NCI-H1694 treated with DMSO at 0.1 percent for 48 hours (cell line): ENCODE measurements at regions not wholly inside any gene's neighbourhood (a gene's known extent, or its start where the extent isn't known, plus 50 kb on each side); places are given as distances from the start of the nearest gene placed in this dataset.
"Not testable (repeated sequence)": the region's sequence is repeated elsewhere in the genome, so short reads cannot be mapped to it uniquely, and the experiment has no call there.

Source experiments
- DNase-seq: peaks from one replicate; lab custom pipeline; 2025; lab: John Stamatoyannopoulos, UW

DNA sequence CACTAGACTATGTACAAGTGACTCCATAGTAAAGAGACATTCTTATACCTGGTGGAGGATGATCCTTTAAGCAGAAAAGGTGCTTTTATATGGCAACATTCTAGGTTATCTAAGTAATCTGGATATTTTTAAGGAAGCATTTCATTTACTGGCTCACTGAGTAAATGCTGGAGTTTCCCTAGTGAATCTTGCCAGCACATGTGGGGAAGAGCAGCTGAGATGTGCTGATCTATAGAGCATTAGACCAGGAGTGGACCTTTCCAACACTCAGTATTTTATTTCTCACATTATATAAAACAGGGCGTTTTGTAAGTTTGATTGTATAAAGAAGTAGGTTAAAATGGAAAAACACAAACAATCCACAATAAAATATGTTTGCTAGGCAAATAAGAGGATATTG lies 478.5 kb downstream of the ATP23 start:
- DNase-seq, result no peak

DNA sequence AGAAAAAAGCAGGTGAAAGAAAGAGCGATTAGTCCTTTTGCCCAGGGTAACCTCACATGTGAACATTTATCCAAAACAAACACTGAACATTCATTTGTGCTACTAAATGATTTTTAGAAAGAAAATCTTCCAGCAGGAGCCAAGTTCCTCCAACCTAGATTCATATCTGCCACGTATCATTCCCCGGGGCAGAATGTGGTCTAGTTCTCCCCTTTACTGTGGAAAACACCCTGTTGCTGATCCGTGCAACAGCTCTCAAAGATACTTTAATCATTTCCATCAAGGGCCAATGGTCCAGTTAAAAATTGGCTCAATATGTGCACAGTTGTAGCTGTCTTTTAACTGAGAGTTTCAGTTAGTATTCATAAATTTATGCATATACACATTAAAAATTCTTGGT lies 479.1 kb downstream of the ATP23 start:
- no peak for DNase-seq

DNA sequence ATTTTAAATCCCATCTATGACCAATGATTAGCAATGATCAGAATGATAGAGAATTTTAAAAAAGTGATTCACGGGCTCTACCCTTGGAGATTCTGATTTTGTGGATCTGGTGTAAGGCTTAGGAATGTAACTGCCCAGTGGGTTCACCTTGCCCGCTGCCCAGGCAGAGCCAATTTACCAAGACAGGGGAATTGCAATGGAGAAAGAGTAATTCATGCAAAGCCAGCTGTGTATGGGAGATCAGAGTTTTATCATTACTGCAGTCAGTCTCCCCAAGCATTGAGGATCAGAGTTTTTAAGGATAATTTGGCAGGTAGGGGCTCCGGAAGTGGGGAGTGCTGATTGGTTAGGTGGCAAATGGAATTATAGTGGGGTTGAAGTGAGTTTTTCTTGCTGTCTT lies 480.6 kb downstream of the ATP23 start:
- no peak for DNase-seq

GRCh38 chr12:58424735-58425392 lies 483.5 kb downstream of the ATP23 start:
- DNase-seq, result no peak

- no peak for DNase-seq
Measured at GRCh38 chr12:58425481-58426392, 484.4 kb downstream of the ATP23 start.

GRCh38 chr12:58426437-58426836 lies 485.1 kb downstream of the ATP23 start:
- DNase-seq, result not testable (repeated sequence)

DNA sequence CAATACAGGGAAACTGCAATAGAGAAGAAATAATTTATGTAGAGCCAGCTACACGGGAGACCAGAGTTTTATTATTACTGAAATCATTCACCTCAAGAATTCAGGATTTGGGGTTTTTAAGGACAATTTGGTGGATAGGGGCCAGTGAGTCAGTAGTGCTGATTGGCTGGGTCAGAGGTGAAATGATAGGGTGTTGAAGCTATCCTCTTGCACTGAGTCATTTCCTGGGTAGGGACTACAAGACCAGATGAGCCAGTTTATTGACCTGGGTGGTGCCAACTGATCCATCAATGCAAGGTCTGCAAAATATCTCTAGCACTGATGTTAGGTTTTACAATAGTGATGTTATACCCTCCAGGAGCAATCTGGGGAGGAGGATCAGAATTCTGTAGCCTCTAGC lies 486.3 kb downstream of the LRIG3 start:
- DNase-seq, result no peak

DNA sequence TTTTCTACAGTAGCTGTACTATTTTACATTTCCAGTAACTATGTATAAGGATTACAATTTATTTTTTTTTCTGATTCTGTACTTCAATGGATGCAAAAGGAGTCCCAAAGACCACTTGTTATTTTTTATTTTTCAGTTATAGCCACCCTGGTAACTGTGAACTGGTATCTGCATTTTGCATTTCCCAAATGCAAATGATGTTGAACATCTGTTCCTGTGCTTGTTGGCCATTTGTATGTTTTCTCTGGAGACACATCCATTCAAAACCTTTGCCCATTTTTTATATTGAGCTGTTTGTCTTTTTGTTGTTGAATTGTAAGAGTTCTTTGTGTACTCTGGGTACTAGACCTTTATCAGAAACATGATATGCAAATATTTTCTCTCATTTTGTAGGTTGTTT lies 485.6 kb downstream of the LRIG3 start:
- no peak for DNase-seq

- no peak for DNase-seq
Measured at GRCh38 chr12:58435647-58436046, 484.7 kb downstream of the LRIG3 start.

- no peak for DNase-seq
Measured at GRCh38 chr12:58441483-58441882, 478.8 kb downstream of the LRIG3 start.

DNA sequence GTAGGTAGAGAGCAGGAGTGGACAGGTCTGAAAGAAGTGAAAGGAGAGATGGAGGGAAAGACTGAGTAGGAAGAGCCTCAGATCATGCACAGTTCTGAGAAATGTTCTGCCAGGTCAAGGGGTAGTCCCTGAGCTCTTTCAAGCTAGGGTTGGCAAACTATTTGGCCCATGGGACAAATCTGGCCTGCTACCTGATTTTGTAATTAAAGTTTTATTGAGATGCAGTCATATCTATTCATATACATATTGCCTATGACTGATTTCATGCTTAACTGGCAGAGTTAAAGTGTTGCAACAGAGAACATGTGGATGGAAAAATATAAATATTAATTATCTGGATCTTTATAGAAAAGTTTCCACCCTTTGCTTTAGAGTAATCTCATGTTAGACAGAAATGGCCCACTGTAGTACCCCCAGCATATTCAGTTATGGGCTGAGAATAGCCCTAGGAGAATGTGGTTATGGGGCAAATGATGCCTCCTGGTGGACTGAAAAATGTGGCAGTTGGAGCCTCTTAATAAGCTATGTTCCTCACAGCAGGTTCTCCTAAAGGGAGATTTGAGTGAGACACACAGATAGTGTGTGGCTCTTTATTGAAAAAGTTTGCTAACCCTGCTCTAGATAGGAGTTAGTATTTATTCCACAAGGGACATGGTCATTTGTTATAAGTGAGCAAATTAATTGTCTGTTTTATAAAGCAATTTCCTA lies 476.9 kb downstream of the LRIG3 start:
- DNase-seq, result peak; percentile 4

DNA sequence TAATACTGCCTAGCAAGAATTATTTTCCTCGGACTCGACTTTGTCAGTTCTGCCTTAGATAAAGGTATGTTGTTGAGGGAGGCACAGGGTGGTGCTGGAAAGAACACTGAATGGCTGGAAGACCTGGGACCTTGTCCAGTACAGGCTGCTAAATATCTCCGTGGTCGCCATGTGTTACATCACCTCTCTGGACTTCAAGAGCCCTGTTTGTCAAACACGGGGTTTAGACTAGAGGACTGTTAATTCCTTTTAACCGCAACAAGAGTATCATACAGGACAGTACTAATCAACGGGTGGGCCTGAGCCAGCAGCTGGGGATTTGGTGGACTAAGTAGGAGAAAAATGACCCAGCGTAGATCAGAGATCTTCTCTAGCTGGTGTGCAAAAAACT lies 476.3 kb downstream of the LRIG3 start:
- no peak for DNase-seq

DNA sequence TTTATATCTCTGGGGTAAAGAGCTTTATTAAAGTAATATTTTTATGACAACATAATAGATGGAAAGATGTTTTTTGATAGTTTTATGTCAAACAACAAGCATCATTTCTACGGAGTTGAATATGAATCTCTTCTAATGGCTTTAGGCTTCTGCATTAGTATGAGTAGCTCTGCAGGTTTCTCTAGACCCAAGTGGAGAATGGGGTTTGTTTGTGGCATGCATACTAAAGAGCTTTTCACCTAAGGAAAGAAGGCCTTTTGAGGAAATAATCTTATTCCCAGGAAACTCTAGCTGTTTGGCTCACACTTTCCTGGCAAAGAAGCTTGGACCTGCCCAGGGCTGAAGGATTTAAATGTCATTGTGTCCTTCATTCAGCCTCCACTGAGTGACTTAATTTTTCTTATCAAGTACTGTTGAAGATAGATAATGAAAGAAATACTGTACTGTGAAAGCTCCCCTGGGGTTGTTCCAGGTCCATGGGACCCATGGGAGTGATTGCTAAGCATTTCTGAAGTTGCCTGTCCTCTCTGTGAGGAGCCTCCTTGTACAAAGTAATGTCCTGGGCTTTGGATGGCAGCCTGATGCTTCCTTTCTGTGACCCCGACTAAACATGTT lies 469.3 kb downstream of the LRIG3 start:
- no peak for DNase-seq

DNA sequence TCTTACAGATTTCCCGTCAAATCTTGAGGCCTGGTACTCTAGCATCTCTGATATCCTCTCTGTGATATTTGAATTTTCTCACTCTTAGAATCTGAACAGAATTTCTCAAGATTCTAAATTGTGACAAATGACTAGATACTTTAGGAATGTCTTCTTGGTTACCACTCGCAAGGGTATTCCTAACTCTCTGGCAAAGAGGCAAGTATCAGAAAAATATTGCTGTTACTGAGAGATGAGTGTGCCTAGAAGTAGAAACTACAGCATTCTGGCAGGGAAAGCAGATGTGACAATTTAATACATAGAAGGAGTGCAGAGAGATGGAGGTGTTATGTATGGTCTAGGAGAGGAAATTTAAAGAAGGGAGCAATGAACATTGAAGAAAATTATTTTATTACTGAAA lies 467.8 kb downstream of the LRIG3 start:
- no peak for DNase-seq

DNA sequence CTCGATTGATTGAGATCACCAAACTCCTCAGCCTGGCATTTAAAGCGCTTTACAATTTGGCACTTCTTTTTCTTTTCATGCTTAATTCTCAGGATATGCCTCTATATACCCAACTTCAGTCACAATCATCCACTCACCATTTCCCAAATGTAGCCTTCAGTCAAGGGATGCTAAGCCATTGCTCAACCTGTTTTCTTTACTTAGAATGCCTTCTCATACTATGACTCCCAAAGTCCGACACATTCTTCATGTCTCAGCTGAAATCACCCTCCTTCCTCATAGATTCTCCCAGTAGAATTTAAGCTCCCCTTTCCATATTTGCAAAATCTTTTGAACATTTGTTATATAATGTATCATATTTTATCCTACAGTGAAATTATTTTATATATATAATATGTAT lies 467.0 kb downstream of the LRIG3 start:
- DNase-seq, result no peak

DNA sequence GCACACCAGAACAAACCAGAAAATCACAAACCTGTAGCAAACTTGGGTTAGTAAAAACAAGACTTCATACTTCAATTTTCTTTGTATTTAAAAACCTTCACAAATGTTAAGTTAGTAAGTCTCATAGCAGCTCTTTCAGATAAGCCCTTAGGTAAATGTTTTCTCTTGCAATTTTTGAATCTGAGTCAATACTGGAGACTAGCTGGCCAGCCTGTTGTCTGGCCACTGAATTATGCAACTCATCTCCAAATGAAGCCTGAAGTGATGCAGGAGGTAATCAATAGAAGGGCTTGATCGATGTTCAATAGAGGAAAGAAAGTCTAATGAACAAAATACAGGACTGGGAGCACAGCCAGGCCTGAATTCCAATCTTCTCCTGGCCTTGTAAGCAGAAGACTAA lies 465.2 kb downstream of the LRIG3 start:
- no peak for DNase-seq

GRCh38 chr12:58458102-58458501 lies 462.2 kb downstream of the LRIG3 start:
- DNase-seq, result no peak

DNA sequence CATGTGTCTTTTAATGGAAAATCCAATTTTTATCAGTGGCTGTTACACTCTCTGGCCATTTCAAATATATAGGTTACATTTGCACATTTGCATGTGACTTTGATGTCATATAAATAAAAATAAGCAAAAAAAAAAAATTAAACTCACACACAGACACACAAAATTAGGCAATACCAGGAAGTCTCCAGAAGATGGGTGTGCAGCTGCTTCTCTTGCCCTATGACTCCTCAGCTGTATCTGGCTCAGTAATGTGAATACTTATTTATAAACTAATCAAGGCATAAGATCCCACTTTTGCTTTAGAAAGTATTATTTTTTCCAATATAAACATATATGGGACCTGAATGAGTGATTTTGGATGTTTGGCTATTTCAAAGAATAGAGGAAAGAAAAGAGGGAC lies 461.1 kb downstream of the LRIG3 start:
- no peak for DNase-seq

DNA sequence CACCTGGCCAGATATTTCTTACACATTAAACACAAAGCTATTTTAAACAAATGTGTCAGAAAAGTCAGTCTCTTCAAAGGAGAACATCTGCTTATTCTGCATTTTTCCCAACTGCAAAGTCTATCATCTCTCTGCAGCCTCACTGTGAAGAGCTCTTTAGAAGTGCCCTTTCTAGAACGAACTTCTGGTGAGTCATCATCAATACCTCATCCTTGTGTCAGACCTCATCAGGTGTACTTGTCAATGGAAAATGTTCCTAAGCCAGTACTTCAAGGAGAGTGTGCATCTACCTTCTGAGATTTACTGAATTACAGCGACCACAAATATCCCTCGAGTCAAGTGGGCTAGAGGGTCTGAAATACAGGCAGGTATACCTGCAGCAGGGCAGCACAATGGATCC lies 457.3 kb downstream of the LRIG3 start:
- no peak for DNase-seq

DNA sequence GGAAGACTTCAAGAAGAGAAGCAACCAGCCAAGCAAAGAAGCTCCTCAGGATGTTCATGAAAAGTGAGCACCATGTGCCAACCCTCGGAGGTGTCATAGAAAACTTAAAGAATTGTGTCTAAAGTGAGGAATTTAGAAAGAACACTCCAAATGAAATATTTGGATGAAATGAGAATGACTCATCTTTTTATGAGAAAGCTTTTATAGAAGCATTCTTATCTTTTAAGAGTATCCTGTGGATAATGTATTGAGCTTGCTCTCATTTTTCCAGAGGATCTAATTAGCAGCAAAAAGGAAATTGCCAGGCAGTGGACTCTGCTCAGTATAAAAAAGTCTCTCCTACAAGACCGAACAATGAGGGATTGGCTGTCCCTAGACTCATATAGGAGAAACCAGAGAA lies 454.9 kb downstream of the LRIG3 start:
- DNase-seq, result no peak

- no peak for DNase-seq
Measured at GRCh38 chr12:58470266-58471010, 449.9 kb downstream of the LRIG3 start.

GRCh38 chr12:58479401-58479800 lies 440.9 kb downstream of the LRIG3 start:
- DNase-seq, result no peak
